Stimulated activated effector memory CD8-positive, alpha-beta T cell treated with anti-CD3 and anti-CD28 coated beads, Interleukin-12 subunit alpha, Interleukin-12 subunit beta, amount 100 ng/mL, for 72 hours (primary cell): ENCODE measurements at regions not wholly inside any gene's neighbourhood (a gene's known extent, or its start where the extent isn't known, plus 50 kb on each side); places are given as distances from the start of the nearest gene placed in this dataset.
"Not testable (repeated sequence)": the region's sequence is repeated elsewhere in the genome, so short reads cannot be mapped to it uniquely, and the experiment has no call there.

ENCODE experiments used
- ATAC-seq: fragments of 150-1000 bp; cut with Tn5 transposase; 2 replicates; pipeline ENCODE4 v1.10.0; 2021
- DNase-seq, 2 donors: peaks; one replicate each; pipeline ENCODE4 v3.0.0; 2021 to 2022; ENCODE audit warnings: low spot score in 2 of 2
- H3K27ac Mint-ChIP-seq: one replicate; pipeline ENCODE4 v1.8.0; 2022; ENCODE audit warnings: mild to moderate bottlenecking, mixed read lengths
- H3K36me3 Mint-ChIP-seq: one replicate; pipeline ENCODE4 v1.8.0; 2022; ENCODE audit warnings: mild to moderate bottlenecking, mixed read lengths
- H3K4me1 Mint-ChIP-seq: one replicate; pipeline ENCODE4 v1.8.0; 2022; ENCODE audit warnings: mixed read lengths
- H3K4me3 Mint-ChIP-seq: one replicate; pipeline ENCODE4 v1.8.0; 2022; ENCODE audit warnings: mild to moderate bottlenecking, mixed read lengths
- H3K9me3 Mint-ChIP-seq: one replicate; pipeline ENCODE4 v1.8.0; 2022; ENCODE audit warnings: mixed read lengths

DNA sequence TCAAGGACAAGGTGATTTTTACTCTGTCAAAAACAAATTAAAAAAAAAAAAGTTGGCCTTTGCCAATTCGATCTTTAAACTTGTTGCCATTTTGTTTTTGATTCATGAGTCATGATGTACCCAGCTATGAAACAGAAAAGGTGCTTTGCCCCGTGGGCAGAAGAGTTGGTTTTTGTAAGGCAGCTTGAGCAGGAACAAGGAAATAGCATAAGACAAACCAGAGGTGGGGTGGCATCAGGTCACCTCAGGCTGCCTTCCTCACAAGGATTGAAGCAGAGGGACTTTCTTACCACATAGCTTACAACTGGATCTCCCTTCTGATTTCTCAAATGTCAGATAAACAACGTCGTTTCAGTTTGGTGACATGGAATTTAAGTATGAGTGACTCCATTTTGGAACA, 123.8 kb downstream of the ARL4C start:
- no peak for DNase-seq
- no peak for ATAC-seq
- Mint-ChIP-seq H3K4me1 (peaks cover 52% of the 10 kb centered on the region), H3K36me3 (no peaks in the 10 kb centered on the region), H3K9me3 (no peaks in the 10 kb centered on the region), H3K4me3 (no peak overlapping the region), H3K27ac (peak overlapping the region; percentile 69)

DNA sequence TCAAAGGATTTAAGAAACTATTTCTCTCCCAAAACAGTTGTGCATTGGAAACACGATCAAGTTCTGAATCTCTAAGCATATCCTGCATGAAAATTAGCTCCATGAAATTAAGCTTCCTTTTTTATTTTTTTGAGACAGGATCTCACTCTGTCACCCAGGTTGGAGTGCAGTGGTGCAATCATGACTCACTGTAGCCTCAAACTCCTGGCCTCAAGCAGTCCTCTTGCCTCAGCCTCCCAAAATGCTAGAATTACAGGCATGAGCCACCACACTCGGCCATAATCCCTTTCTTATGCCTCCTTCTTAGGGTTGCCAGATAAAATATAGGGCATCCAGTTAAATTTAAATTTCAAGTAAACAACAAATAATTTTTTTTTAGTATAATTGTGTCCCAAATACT, 124.4 kb downstream of the ARL4C start:
- Mint-ChIP-seq H3K4me1 (peaks cover 55% of the 10 kb centered on the region), H3K9me3 (no peaks in the 10 kb centered on the region), H3K27ac (no peak overlapping the region), H3K4me3 (peak overlapping the region; percentile 38), H3K36me3 (no peaks in the 10 kb centered on the region)
- no peak for DNase-seq
- no peak for ATAC-seq

DNA sequence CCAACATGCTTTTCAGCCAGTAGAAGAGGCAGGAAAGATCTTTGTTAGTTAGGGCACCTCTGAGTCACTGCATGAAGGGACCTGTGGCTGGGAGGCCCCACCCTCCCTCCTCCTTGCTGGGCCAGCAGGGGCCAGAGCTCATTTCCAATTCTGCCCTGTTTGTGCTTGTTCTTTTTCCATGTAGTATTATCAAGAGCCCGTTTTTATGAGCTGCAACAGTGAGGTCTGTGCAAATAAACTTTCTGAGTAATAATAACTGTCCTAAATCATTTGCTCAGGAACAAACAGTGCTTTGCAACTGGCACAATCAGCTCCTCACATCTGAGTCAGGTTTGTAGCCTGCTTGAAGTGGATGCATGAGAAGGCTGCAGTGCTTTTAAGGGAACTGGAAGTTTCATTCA, 128.0 kb downstream of the ARL4C start:
- no peaks in the 10 kb centered on the region for H3K9me3 Mint-ChIP-seq
- H3K36me3 Mint-ChIP-seq = no peaks in the 10 kb centered on the region
- DNase-seq (peak; percentile 23 to 57), ATAC-seq (peak; percentile 99)
- peaks cover 48% of the 10 kb centered on the region for H3K4me1 Mint-ChIP-seq
- peak overlapping the region; percentile 58 for H3K27ac Mint-ChIP-seq
- H3K4me3 Mint-ChIP-seq = peak overlapping the region; percentile 11

DNA sequence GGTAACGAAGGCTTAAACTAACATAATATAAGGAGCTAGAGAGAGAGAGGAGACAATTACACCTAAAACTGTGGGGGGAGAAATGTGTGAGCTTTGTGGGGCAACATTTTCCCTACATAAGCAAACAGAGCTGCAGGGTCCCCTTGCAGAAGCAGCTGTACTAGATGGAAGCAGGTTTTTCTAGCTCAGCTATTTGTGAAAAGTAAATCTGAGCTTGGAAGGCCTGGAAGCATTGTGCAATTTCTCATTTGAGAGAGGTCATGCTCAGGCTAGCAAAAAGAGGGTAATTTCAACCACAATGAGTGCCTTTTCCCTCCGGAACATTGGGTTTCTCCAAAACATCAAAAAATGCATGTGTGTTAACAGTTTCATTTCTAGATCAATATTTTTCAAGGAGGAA, 130.0 kb downstream of the ARL4C start:
- ATAC-seq (no peak), DNase-seq (no peak)
- Mint-ChIP-seq H3K27ac (no peak overlapping the region), H3K36me3 (no peaks in the 10 kb centered on the region), H3K4me3 (no peak overlapping the region), H3K4me1 (peaks cover 30% of the 10 kb centered on the region), H3K9me3 (no peaks in the 10 kb centered on the region)

DNA sequence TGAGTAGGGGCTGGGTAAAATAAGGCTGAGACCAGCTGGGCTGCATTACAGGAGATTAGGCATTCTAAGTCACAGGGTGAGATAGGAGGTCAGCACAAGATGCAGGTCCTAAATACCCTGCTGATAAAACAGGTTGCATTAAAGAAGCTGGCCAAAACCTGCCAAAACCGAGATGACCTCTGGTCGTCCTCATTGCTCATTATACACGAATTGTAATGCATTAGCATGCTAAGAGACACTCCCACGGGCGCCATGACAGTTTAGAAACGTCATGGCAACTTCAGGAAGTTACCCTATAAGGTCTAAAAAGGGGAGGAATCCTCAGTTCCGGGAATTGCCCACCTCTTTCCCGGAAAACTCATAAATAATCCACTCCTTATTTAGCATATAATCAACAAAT, 132.2 kb downstream of the ARL4C start:
- H3K4me1 Mint-ChIP-seq = peaks cover 36% of the 10 kb centered on the region
- no peak for ATAC-seq
- no peaks in the 10 kb centered on the region for H3K9me3 Mint-ChIP-seq
- DNase-seq = no peak
- H3K36me3 Mint-ChIP-seq = no peaks in the 10 kb centered on the region
- no peak overlapping the region for H3K27ac Mint-ChIP-seq
- no peak overlapping the region for H3K4me3 Mint-ChIP-seq

GRCh38 chr2:234363647-234364294, 133.1 kb downstream of the ARL4C start:
- H3K9me3 Mint-ChIP-seq = no peaks in the 10 kb centered on the region
- H3K27ac Mint-ChIP-seq = no peak overlapping the region
- no peak overlapping the region for H3K4me3 Mint-ChIP-seq
- DNase-seq = no peak
- H3K36me3 Mint-ChIP-seq = no peaks in the 10 kb centered on the region
- ATAC-seq = no peak
- peaks cover 31% of the 10 kb centered on the region for H3K4me1 Mint-ChIP-seq

DNA sequence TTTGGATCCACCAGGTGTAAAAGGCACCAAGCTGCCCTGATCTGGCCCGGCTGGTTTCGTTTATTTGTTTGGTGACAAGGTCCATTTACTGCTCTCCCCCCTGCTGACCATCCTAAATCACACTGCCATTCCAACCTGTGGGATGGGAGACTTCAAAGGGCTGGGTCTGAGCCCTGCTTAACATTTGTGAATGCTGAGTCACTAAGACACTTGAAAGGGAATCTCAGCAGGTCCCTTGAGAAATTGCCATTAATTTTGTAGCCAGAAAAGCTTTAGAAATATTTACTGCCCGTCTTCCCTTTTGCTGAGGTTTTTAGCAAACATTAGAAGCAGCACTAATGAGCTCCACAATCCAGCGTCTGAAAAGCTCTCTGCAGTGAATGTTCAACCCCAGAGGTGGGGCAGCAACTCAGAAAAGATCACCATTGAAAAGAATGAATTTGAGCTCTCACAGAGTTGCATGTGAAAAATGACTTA, 133.8 kb downstream of the ARL4C start:
- no peaks in the 10 kb centered on the region for H3K36me3 Mint-ChIP-seq
- H3K4me3 Mint-ChIP-seq = no peak overlapping the region
- peaks cover 24% of the 10 kb centered on the region for H3K4me1 Mint-ChIP-seq
- DNase-seq = no peak
- H3K9me3 Mint-ChIP-seq = no peaks in the 10 kb centered on the region
- no peak for ATAC-seq
- no peak overlapping the region for H3K27ac Mint-ChIP-seq

DNA sequence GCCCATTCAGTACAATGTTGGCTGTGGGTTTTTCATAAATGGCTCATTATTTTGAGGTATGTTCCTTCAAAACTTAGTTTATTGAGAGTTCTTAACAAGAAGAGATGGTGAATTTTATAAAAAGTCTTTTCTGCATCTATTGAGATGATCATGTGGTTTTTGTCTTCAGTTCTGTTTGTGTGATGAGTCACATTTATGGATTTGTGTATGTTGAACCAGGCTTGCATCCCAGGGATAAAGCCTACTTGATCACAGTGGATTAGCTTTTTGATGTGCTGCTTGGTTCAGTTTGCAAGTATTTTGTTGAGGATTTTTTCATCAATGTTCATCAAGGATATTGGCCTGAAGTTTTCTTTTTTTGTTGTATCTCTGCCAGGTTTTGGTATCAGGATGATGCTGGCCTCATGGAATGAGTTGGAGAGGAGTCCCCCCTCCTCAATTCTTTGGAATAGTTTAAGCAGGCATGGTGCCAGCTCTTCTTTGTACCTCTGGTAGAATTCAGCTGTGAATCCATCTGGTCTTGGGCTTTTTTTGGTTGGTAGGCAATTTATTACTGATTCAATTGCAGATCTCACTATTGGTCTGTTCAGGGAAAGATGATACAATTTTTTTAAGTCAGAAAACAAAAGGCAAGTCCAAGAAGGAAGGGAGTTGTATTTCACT, 136.4 kb downstream of the ARL4C start:
- H3K4me1 Mint-ChIP-seq = peaks cover 21% of the 10 kb centered on the region
- H3K36me3 Mint-ChIP-seq, ATAC-seq: not testable (repeated sequence)

DNA sequence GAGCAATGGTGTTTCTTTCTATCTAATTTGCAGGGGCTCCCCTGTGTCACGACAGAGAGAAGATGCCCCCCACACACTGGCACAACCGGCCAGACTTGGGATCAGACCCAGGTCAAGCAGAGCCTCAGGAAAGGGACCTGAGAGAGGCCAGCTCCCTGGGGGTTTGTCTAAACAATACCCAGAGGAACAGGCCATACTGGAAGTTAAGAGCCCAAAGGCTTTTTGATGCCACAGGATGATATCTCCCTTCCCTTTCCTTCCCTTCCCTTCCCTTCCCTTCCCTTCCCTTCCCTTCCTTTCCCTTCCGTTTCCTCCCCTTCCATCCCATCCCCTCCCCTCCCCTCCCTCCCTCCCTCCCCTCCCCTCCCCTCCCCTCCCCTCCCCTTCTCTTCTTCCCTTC, 139.2 kb downstream of the ARL4C start:
- Mint-ChIP-seq H3K4me1 (peaks cover 22% of the 10 kb centered on the region), H3K36me3 (no peaks in the 10 kb centered on the region), H3K9me3 (peaks cover 5% of the 10 kb centered on the region), H3K27ac (no peak overlapping the region), H3K4me3 (no peak overlapping the region)
- DNase-seq = no peak
- no peak for ATAC-seq

More for the DNA sequence above, 136.4 kb downstream of the ARL4C start:
- H3K9me3 Mint-ChIP-seq, H3K4me3 Mint-ChIP-seq, H3K27ac Mint-ChIP-seq, DNase-seq: not testable (repeated sequence)

- DNase-seq (no peak), ATAC-seq (no peak)
- Mint-ChIP-seq H3K36me3 (no peaks in the 10 kb centered on the region), H3K4me1 (peaks cover 16% of the 10 kb centered on the region), H3K4me3 (no peak overlapping the region), H3K27ac (peak overlapping the region; percentile 86), H3K9me3 (peaks cover 9% of the 10 kb centered on the region)
Measured at GRCh38 chr2:234355808-234356365, 141.0 kb downstream of the ARL4C start.

GRCh38 chr2:234355021-234355720, 141.7 kb downstream of the ARL4C start:
- Mint-ChIP-seq H3K36me3 (no peaks in the 10 kb centered on the region), H3K27ac (peak overlapping the region; percentile 86), H3K4me3 (no peak overlapping the region), H3K4me1 (peaks cover 9% of the 10 kb centered on the region), H3K9me3 (peaks cover 9% of the 10 kb centered on the region)
- no peak for DNase-seq
- ATAC-seq = no peak

DNA sequence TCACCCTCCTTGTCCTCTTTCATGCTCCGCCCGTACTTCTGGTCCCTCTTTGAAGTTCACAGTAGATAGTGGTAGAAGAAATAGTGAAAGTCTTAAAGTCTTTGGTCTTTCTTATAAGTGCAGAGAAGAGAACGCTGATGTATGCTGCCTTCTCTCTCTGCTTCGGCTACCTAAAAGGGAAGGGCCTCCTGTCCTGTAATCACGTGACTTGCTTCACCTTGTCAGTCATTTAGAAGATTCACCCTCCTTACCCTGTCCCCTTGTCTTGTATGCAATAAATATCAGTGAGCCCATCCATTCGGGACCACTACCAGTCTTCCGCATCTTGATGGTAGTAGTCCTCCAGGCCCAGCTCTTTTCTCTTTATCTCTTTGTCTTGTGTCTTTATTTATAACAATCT, 144.6 kb downstream of the ARL4C start:
- no peak overlapping the region for H3K4me3 Mint-ChIP-seq

GRCh38 chr2:234351866-234352265, 145.0 kb downstream of the ARL4C start:
- ATAC-seq, H3K4me3 Mint-ChIP-seq, H3K36me3 Mint-ChIP-seq, H3K27ac Mint-ChIP-seq, H3K9me3 Mint-ChIP-seq, DNase-seq: not testable (repeated sequence)
- H3K4me1 Mint-ChIP-seq = peaks cover 22% of the 10 kb centered on the region

More for the DNA sequence above, 144.6 kb downstream of the ARL4C start:
- Mint-ChIP-seq H3K36me3 (no peaks in the 10 kb centered on the region), H3K27ac (no peak overlapping the region), H3K4me1 (peaks cover 19% of the 10 kb centered on the region), H3K9me3 (peaks cover 9% of the 10 kb centered on the region)
- DNase-seq (no peak), ATAC-seq (no peak)

GRCh38 chr2:234348081-234348480, 148.8 kb downstream of the ARL4C start:
- Mint-ChIP-seq H3K4me1 (peaks cover 19% of the 10 kb centered on the region), H3K27ac (no peak overlapping the region), H3K36me3 (no peaks in the 10 kb centered on the region), H3K4me3 (no peak overlapping the region), H3K9me3 (peaks cover 8% of the 10 kb centered on the region)
- no peak for ATAC-seq
- DNase-seq = no peak

GRCh38 chr2:234345921-234346320, 151.0 kb downstream of the ARL4C start:
- no peak overlapping the region for H3K27ac Mint-ChIP-seq
- ATAC-seq = no peak
- H3K9me3 Mint-ChIP-seq = no peaks in the 10 kb centered on the region

More at GRCh38 chr2:234345921-234346320, 151.0 kb downstream of the ARL4C start:
- Mint-ChIP-seq H3K4me1 (peaks cover 19% of the 10 kb centered on the region), H3K4me3 (no peak overlapping the region), H3K36me3 (no peaks in the 10 kb centered on the region)
- no peak for DNase-seq
